Prostate gland (tissue), 2 donors: ENCODE measurements at regions not wholly inside any gene's neighbourhood (a gene's known extent, or its start where the extent isn't known, plus 50 kb on each side); places are given as distances from the start of the nearest gene placed in this dataset.

ENCODE experiments used
- DNase-seq: peaks from one replicate; pipeline ENCODE4 v3.0.0-alpha.2; 2019; ENCODE audit warnings: low spot score
- H3K27ac ChIP-seq, 2 donors: fragments of 200-600 bp; sonication (generic); 2 replicates each; pipeline ENCODE4 v1.5.1; 2017 to 2019
- H3K27me3 ChIP-seq: fragments of 200-600 bp; sonication (generic); replicated peaks from 2 replicates; pipeline ENCODE4 v1.5.1; 2019; ENCODE audit not compliant: insufficient read depth
- H3K36me3 ChIP-seq, 2 donors: fragments of 200-600 bp; sonication (generic); 1 replicate in 1 of 2; 2 replicates in 1 of 2; pipeline versions ENCODE4 v1.5.1 to v1.8.1; 2017 to 2019
- H3K4me1 ChIP-seq: fragments of 200-600 bp; sonication (generic); replicated peaks from 2 replicates; pipeline ENCODE4 v1.5.1; 2019
- H3K4me3 ChIP-seq, 2 donors: fragments of 200-600 bp; sonication (generic); 2 replicates each; pipeline ENCODE4 v1.5.1; 2017 to 2019
- H3K9me3 ChIP-seq: fragments of 200-600 bp; sonication (generic); 2 replicates; pipeline ENCODE4 v1.5.1; 2017
- POLR2A ChIP-seq: fragments of 450-650 bp; IDR thresholded peaks from one replicate; pipeline ENCODE4 v1.6.1; 2016; ENCODE audit warnings: antibody characterized with exemption, mild to moderate bottlenecking
- POLR2AphosphoS5 ChIP-seq: sonication (generic); formaldehyde crosslinking; IDR thresholded peaks from one replicate; pipeline ENCODE4 v1.6.1; 2017; ENCODE audit warnings: antibody characterized with exemption
- WGBS: methylation state at CpG from one replicate; pipeline ENCODE4 v1.1.5; 2018; 5-methylcytosine and 5-hydroxymethylcytosine counted together
- intact Hi-C: fragments of 100-400 bp; cut with DNase I; formaldehyde crosslinking; loops from one replicate; pipeline ENCODE4 v1.14.2; 2022
- TF ChIP-seq, protein P1 (sequence below), 4 experiments: fragments of 200-600 bp in 2 of 4; fragments of 450-650 bp in 2 of 4; sonication (generic) in 2 of 4; IDR thresholded peaks; 1 replicate in 3 of 4; 2 replicates in 1 of 4; pipeline ENCODE4 v1.5.1; 2016 to 2019; ENCODE audit warnings: antibody characterized with exemption in 4 of 4, mild to moderate bottlenecking in 2 of 4, moderate library complexity in 2 of 4

- no peaks in the 10 kb centered on the region for H3K36me3 ChIP-seq
- peaks cover 20% of the 10 kb centered on the region for H3K27me3 ChIP-seq
- no peaks in the 10 kb centered on the region for H3K9me3 ChIP-seq
- H3K4me1 ChIP-seq, result no peaks in the 10 kb centered on the region
- H3K27ac ChIP-seq, result no peak overlapping the region
- no peak for DNase-seq
- intact Hi-C loops, result no loop called here
- TF ChIP-seq POLR2A (no peak), POLR2AphosphoS5 (no peak)
- TF ChIP-seq, protein P1, sequence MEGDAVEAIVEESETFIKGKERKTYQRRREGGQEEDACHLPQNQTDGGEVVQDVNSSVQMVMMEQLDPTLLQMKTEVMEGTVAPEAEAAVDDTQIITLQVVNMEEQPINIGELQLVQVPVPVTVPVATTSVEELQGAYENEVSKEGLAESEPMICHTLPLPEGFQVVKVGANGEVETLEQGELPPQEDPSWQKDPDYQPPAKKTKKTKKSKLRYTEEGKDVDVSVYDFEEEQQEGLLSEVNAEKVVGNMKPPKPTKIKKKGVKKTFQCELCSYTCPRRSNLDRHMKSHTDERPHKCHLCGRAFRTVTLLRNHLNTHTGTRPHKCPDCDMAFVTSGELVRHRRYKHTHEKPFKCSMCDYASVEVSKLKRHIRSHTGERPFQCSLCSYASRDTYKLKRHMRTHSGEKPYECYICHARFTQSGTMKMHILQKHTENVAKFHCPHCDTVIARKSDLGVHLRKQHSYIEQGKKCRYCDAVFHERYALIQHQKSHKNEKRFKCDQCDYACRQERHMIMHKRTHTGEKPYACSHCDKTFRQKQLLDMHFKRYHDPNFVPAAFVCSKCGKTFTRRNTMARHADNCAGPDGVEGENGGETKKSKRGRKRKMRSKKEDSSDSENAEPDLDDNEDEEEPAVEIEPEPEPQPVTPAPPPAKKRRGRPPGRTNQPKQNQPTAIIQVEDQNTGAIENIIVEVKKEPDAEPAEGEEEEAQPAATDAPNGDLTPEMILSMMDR (IDR thresholded peaks at IDR 0.05), result no peak
- H3K4me3 ChIP-seq, result no peak overlapping the region
- WGBS, result 63% methylated on average over 10 of the region's 10 CpGs
Observed at GRCh38 chr9:135299239-135299590, 180.4 kb upstream of the PPP1R26 start.

- Histone ChIP-seq H3K27me3 (peaks cover 20% of the 10 kb centered on the region), H3K9me3 (no peaks in the 10 kb centered on the region), H3K4me3 (no peak overlapping the region), H3K4me1 (no peaks in the 10 kb centered on the region), H3K36me3 (no peaks in the 10 kb centered on the region), H3K27ac (no peak overlapping the region)
- intact Hi-C loops, result no loop called here
- WGBS, result 69% methylated on average over 15 of the region's 16 CpGs
- TF ChIP-seq POLR2A (no peak), POLR2AphosphoS5 (no peak)
- TF ChIP-seq, protein P1 (IDR thresholded peaks at IDR 0.05), result no peak
- no peak for DNase-seq
Observed at GRCh38 chr9:135299651-135300345, 179.8 kb upstream of the PPP1R26 start.

DNA sequence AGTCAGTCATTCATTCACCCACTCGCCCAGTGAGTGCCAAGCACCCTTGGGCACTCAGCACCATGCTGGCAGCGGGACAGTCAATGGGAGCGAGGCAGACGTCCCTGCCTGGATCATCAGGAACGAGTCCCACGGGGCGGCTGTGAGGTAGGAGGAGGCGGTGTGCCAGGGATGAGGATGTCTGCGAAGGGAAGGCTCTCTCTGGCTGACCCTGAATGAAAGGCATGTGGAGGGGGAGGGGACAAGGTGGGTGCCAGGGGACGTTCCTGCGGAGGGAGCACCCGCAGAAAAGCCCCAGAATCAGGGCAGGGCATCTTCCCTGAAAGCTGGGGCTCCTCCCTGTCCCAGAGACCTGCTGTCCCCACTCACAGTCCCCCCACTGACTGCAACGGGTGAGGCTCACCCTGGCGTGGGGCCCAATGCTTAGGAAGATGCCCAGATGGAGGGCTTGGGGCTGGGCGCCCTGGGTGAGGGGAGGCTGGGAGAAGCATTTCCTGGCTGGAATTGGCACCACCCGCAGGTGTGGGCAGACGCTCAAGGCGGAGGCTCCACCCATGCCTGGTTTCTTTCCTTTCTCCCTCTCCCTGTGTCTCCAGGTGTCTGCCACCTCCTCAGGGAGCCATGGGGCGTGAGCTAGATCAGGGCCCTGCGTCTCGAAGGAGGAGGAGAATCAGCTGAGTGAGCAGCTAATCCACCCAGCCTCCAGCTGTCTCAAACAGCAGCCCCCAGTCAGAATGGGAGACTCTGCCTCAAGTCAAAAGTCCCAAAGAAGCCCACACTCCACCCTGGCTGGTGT, 179.0 kb upstream of the PPP1R26 start:
- DNase-seq, result no peak
- Histone ChIP-seq H3K4me1 (no peaks in the 10 kb centered on the region), H3K9me3 (no peaks in the 10 kb centered on the region), H3K36me3 (no peaks in the 10 kb centered on the region), H3K27me3 (peaks cover 20% of the 10 kb centered on the region), H3K4me3 (no peak overlapping the region), H3K27ac (no peak overlapping the region)
- no peak for TF ChIP-seq POLR2A
- TF ChIP-seq, protein P1 (IDR thresholded peaks at IDR 0.05), result no peak
- no peak for TF ChIP-seq POLR2AphosphoS5
- 33% methylated on average over 21 of the region's 21 CpGs for WGBS
- intact Hi-C loops, result no loop called here

GRCh38 chr9:135301271-135302263, 178.0 kb upstream of the PPP1R26 start:
- no peak for TF ChIP-seq POLR2A
- TF ChIP-seq, protein P1 (IDR thresholded peaks at IDR 0.05), result no peak
- no peak for TF ChIP-seq POLR2AphosphoS5
- Histone ChIP-seq H3K4me3 (no peak overlapping the region), H3K27me3 (peaks cover 20% of the 10 kb centered on the region), H3K36me3 (no peaks in the 10 kb centered on the region), H3K9me3 (no peaks in the 10 kb centered on the region), H3K27ac (no peak overlapping the region), H3K4me1 (no peaks in the 10 kb centered on the region)
- DNase-seq, result no peak
- 61% methylated on average over 40 of the region's 40 CpGs for WGBS
- intact Hi-C loops, result no loop called here
